Astrocyte (in vitro differentiated cells and primary cell): ENCODE measurements at regions not wholly inside any gene's neighbourhood (a gene's known extent, or its start where the extent isn't known, plus 50 kb on each side); places are given as distances from the start of the nearest gene placed in this dataset.

Source experiments
- DNase-seq: peaks from one replicate; pipeline ENCODE4 v3.0.0-alpha.2; 2010; ENCODE audit warnings: low read depth
- FAIRE-seq: peaks from 2 replicates; lab custom pipeline; 2011; peaks lifted over from hg19 to GRCh38; lab: Jason Lieb, UNC
- H2AFZ ChIP-seq: 2 replicates; pipeline ENCODE4 v1.6.0; 2012; ENCODE audit warnings: low read depth, low read length, inconsistent platforms
- H3K27ac ChIP-seq: 2 replicates; pipeline ENCODE4 v1.5.1; 2011; ENCODE audit warnings: low read depth, low read length, inconsistent platforms
- H3K27me3 ChIP-seq: 2 replicates; pipeline ENCODE4 v1.6.0; 2011; ENCODE audit warnings: low read length, inconsistent platforms; ENCODE audit not compliant: insufficient read depth
- H3K36me3 ChIP-seq: 2 replicates; pipeline ENCODE4 v1.5.1; 2011; ENCODE audit warnings: low read length, inconsistent platforms; ENCODE audit not compliant: insufficient read depth
- H3K4me1 ChIP-seq: 2 replicates; pipeline ENCODE4 v1.5.1; 2011; ENCODE audit warnings: low read length, inconsistent platforms; ENCODE audit not compliant: insufficient read depth
- H3K4me2 ChIP-seq: 2 replicates; pipeline ENCODE4 v1.6.0; 2012; ENCODE audit warnings: low read length, inconsistent platforms
- H3K4me3 ChIP-seq: 2 replicates; pipeline ENCODE4 v1.5.1; 2011; ENCODE audit warnings: low read depth, mild to moderate bottlenecking, low read length, inconsistent platforms; ENCODE audit not compliant: insufficient read depth
- H3K79me2 ChIP-seq: 2 replicates; pipeline ENCODE4 v1.6.0; 2012; ENCODE audit warnings: mild to moderate bottlenecking, low read length, inconsistent platforms; ENCODE audit not compliant: insufficient read depth
- H3K9ac ChIP-seq: 2 replicates; pipeline ENCODE4 v1.6.0; 2012; ENCODE audit warnings: mild to moderate bottlenecking, low read length, inconsistent platforms
- H3K9me3 ChIP-seq: 2 replicates; pipeline ENCODE4 v1.5.1; 2012; ENCODE audit warnings: low read depth, mild to moderate bottlenecking, low read length, inconsistent platforms; ENCODE audit not compliant: insufficient read depth
- H4K20me1 ChIP-seq: 2 replicates; pipeline ENCODE4 v1.6.0; 2012; ENCODE audit warnings: low read length, inconsistent platforms; ENCODE audit not compliant: insufficient read depth
- H3K27ac Mint-ChIP-seq: one replicate; pipeline ENCODE4 v1.8.0; 2021; ENCODE audit warnings: mild to moderate bottlenecking, mixed read lengths; ENCODE audit not compliant: unreplicated experiment
- H3K27me3 Mint-ChIP-seq: one replicate; pipeline ENCODE4 v1.8.0; 2021; ENCODE audit warnings: low read depth, mixed read lengths; ENCODE audit not compliant: unreplicated experiment
- H3K36me3 Mint-ChIP-seq: one replicate; pipeline ENCODE4 v1.8.0; 2021; ENCODE audit warnings: low read depth, mixed read lengths; ENCODE audit not compliant: unreplicated experiment
- H3K4me1 Mint-ChIP-seq: one replicate; pipeline ENCODE4 v1.8.0; 2021; ENCODE audit warnings: low read depth, mixed read lengths; ENCODE audit not compliant: unreplicated experiment
- H3K4me3 Mint-ChIP-seq: one replicate; pipeline ENCODE4 v1.8.0; 2021; ENCODE audit warnings: mild to moderate bottlenecking, moderate library complexity, mixed read lengths; ENCODE audit not compliant: unreplicated experiment
- H3K9me3 Mint-ChIP-seq: one replicate; pipeline ENCODE4 v1.8.0; 2021; ENCODE audit warnings: mild to moderate bottlenecking, mixed read lengths; ENCODE audit not compliant: unreplicated experiment
- EZH2 ChIP-seq: IDR thresholded peaks from 2 replicates; pipeline ENCODE4 v1.6.1; 2012; ENCODE audit warnings: mild to moderate bottlenecking, low read length, inconsistent platforms; ENCODE audit not compliant: insufficient read depth
- TF ChIP-seq, protein P1 (sequence below): IDR thresholded peaks from 2 replicates; pipeline ENCODE4 v1.5.1; 2011; ENCODE audit warnings: low read depth, mild to moderate bottlenecking, inconsistent platforms, low read length, moderate library complexity; ENCODE audit not compliant: insufficient read depth

DNA sequence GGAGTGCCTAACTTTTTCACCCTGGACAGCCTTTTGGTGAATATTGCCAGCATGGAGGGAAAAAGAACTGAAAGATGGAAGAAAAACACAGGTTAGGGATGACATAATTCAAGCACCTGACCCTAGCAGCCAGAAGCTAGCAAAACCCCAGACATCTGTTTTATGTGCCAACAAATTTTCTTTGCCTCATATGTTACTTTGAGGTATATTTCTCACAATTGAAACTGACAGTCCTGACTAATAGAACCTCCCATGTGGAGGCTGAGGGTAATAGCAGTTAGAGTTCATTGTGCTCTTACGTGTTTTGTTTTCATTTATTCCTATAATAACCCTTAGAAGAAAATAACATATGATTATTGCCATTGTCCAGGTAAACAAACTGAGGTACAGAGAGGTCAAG, 71.5 kb upstream of the SLC25A26 start:
- H3K9me3 Mint-ChIP-seq = peaks cover 4% of the 10 kb centered on the region
- Histone ChIP-seq H3K79me2 (no peaks in the 10 kb centered on the region), H3K4me1 (peaks cover 13% of the 10 kb centered on the region), H3K4me2 (no peak overlapping the region), H4K20me1 (no peaks in the 10 kb centered on the region), H3K27ac (no peak overlapping the region), H3K36me3 (no peaks in the 10 kb centered on the region), H3K9ac (no peak overlapping the region), H3K27me3 (peaks cover 2% of the 10 kb centered on the region), H3K4me3 (no peak overlapping the region), H3K9me3 (no peaks in the 10 kb centered on the region), H2AFZ (no peak overlapping the region)
- FAIRE-seq (no peak), DNase-seq (peak; percentile 27)
- H3K27ac Mint-ChIP-seq = no peak overlapping the region
- no peaks in the 10 kb centered on the region for H3K36me3 Mint-ChIP-seq
- no peak for TF ChIP-seq EZH2
- TF ChIP-seq, protein P1, sequence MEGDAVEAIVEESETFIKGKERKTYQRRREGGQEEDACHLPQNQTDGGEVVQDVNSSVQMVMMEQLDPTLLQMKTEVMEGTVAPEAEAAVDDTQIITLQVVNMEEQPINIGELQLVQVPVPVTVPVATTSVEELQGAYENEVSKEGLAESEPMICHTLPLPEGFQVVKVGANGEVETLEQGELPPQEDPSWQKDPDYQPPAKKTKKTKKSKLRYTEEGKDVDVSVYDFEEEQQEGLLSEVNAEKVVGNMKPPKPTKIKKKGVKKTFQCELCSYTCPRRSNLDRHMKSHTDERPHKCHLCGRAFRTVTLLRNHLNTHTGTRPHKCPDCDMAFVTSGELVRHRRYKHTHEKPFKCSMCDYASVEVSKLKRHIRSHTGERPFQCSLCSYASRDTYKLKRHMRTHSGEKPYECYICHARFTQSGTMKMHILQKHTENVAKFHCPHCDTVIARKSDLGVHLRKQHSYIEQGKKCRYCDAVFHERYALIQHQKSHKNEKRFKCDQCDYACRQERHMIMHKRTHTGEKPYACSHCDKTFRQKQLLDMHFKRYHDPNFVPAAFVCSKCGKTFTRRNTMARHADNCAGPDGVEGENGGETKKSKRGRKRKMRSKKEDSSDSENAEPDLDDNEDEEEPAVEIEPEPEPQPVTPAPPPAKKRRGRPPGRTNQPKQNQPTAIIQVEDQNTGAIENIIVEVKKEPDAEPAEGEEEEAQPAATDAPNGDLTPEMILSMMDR = no peak
- H3K4me1 Mint-ChIP-seq = peaks cover 14% of the 10 kb centered on the region
- H3K4me3 Mint-ChIP-seq = no peak overlapping the region
- H3K27me3 Mint-ChIP-seq = no peaks in the 10 kb centered on the region

DNA sequence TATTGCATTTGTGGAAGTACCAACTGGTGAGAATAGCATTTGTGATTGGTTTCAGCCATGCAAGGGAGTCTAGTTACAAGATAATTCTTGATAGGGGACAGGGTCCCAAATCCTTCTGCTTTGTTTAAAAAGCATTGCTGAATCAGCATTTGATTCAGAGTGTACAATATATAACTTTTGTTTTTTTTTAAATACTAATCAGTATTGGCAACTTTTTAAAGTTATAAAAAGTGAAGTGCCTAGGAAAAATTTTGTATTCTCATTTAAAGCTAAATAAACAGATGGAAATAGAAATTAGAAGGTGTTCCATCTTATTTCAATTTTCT, 75.4 kb upstream of the SLC25A26 start:
- no peak overlapping the region for H3K4me3 ChIP-seq
- H3K27ac ChIP-seq = no peak overlapping the region
- H3K79me2 ChIP-seq = no peaks in the 10 kb centered on the region
- no peaks in the 10 kb centered on the region for H3K36me3 ChIP-seq
- DNase-seq = no peak
- H3K9ac ChIP-seq = no peak overlapping the region
- no peak overlapping the region for H2AFZ ChIP-seq
- Mint-ChIP-seq H3K9me3 (peaks cover 4% of the 10 kb centered on the region), H3K4me1 (peaks cover 14% of the 10 kb centered on the region), H3K27ac (no peak overlapping the region), H3K4me3 (no peak overlapping the region), H3K36me3 (no peaks in the 10 kb centered on the region), H3K27me3 (no peaks in the 10 kb centered on the region)
- no peak overlapping the region for H3K4me2 ChIP-seq
- H3K9me3 ChIP-seq = no peaks in the 10 kb centered on the region
- H4K20me1 ChIP-seq = no peaks in the 10 kb centered on the region
- TF ChIP-seq, protein P1 = no peak
- no peak for TF ChIP-seq EZH2
- peaks cover 10% of the 10 kb centered on the region for H3K4me1 ChIP-seq
- no peaks in the 10 kb centered on the region for H3K27me3 ChIP-seq
- no peak for FAIRE-seq

DNA sequence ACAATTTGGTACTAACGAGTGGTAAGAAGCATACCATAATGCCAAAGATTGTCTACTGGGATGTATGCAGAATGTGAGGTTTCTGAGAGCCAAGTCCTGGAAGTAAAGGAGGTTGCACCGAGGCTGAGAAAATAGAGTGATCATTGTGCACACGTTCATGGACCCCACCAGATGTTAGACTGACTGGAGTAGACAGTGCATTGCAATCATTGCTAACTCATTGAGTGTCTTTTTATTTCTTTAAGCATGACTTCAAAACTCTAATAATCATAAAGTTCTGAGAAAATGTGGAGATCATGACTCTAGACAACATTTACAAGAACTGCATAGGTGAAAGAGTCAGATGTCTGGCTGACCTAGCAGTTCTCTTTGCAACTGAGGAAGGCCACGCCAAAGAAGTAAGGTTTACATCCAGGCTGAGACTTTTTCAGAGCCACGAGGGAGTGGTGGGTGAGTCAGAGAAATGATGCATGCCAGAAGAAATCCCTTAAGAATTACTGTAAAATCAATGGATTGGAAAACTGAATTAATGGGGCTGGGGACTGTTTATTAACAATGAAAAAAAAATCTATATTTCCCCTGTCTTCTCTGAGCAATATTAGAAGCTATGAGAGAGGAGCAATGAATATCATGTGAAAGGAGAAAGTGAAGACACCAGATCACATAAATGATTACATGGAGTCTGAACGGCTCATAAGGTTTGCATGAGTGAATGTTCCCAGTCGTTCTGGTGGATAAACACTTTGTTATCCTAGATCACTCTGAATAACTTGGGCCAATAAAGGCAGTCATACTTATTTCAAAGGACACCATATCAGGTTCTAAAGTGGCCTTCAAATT, 76.0 kb upstream of the SLC25A26 start:
- H2AFZ ChIP-seq = no peak overlapping the region
- no peaks in the 10 kb centered on the region for H3K79me2 ChIP-seq
- H3K4me3 Mint-ChIP-seq = no peak overlapping the region
- no peak overlapping the region for H3K4me3 ChIP-seq
- no peak overlapping the region for H3K27ac Mint-ChIP-seq
- H3K27me3 Mint-ChIP-seq = no peaks in the 10 kb centered on the region
- H3K9ac ChIP-seq = no peak overlapping the region
- H3K4me1 ChIP-seq = peaks cover 14% of the 10 kb centered on the region
- no peaks in the 10 kb centered on the region for H3K36me3 ChIP-seq
- H3K9me3 Mint-ChIP-seq = peaks cover 4% of the 10 kb centered on the region
- H3K27ac ChIP-seq = no peak overlapping the region
- H3K4me1 Mint-ChIP-seq = peaks cover 14% of the 10 kb centered on the region
- H3K27me3 ChIP-seq = no peaks in the 10 kb centered on the region
- TF ChIP-seq EZH2 = no peak
- TF ChIP-seq, protein P1 = no peak
- H4K20me1 ChIP-seq = no peaks in the 10 kb centered on the region
- H3K9me3 ChIP-seq = no peaks in the 10 kb centered on the region
- peak; percentile 59 for DNase-seq
- H3K36me3 Mint-ChIP-seq = no peaks in the 10 kb centered on the region
- peak overlapping the region; percentile 21 for H3K4me2 ChIP-seq
- peak; percentile 84 for FAIRE-seq
